ENCODE measurements at regions not wholly inside any gene's neighbourhood (a gene's known extent, or its start where the extent isn't known, plus 50 kb on each side); places are given as distances from the start of the nearest gene placed in this dataset.

DNA sequence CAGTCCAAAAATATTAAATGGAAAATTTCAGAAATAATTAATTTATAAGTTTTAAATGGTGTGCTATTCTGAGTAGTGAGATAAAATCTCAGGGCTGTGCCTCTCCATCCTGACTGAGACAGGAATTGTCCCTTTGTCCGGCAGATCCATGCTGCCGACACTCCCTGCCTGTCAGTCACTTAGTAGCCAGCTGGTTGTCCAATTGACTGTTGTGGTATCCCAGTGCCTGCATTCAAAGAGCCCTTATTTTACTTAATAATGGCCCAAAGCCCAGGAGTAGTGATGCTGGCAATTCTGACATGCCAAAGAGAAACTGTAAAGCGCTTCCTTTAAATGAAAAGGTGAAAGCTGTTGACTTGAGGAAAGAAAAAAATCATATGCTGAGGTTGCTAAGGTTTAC lies 157.5 kb downstream of the ENC1 start:
- Histone ChIP-seq H3F3A (replicated peaks; ENCODE audit: low read depth) (no peaks in the 10 kb centered on the region), H3K9me2 (ENCODE audit: insufficient read depth) (no peaks in the 10 kb centered on the region), H3K79me2 (replicated peaks; ENCODE audit: insufficient read depth) (no peaks in the 10 kb centered on the region), H4K20me1 (replicated peaks; ENCODE audit: insufficient read depth) (no peaks in the 10 kb centered on the region), H3K4me2 (no peak overlapping the region), H3K27me3 (ENCODE audit: insufficient read depth) (no peaks in the 10 kb centered on the region), H3K4me3 (no peak overlapping the region), H3K36me3 (ENCODE audit: insufficient read depth) (no peaks in the 10 kb centered on the region), H3K4me1 (ENCODE audit: insufficient read depth) (peaks cover 38% of the 10 kb centered on the region), H2AFZ (no peak overlapping the region), H3K27ac (ENCODE audit: low read depth) (no peak overlapping the region)
- no peaks in the 10 kb centered on the region for H3K36me3 Mint-ChIP-seq (ENCODE audit: low read depth)
- no peak overlapping the region; the same call in 1 of the 2 replicates for H3K27ac Mint-ChIP-seq
- peaks cover 29% of the 10 kb centered on the region for H3K4me1 Mint-ChIP-seq
- ATAC-seq (peak; percentile 94), DNase-seq (ENCODE audit: low spot score) (peak; percentile 59)
- H3K9me3 Mint-ChIP-seq = no peaks in the 10 kb centered on the region
- no peaks in the 10 kb centered on the region for H3K27me3 Mint-ChIP-seq (ENCODE audit: insufficient read depth, low read depth, poor library complexity)
- H3K4me3 Mint-ChIP-seq = no peak overlapping the region
- no peak for TF ChIP-seq ZNF114 (CRISPR knock-in tag; IDR thresholded peaks at IDR 0.05)
- TF ChIP-seq, protein P1, sequence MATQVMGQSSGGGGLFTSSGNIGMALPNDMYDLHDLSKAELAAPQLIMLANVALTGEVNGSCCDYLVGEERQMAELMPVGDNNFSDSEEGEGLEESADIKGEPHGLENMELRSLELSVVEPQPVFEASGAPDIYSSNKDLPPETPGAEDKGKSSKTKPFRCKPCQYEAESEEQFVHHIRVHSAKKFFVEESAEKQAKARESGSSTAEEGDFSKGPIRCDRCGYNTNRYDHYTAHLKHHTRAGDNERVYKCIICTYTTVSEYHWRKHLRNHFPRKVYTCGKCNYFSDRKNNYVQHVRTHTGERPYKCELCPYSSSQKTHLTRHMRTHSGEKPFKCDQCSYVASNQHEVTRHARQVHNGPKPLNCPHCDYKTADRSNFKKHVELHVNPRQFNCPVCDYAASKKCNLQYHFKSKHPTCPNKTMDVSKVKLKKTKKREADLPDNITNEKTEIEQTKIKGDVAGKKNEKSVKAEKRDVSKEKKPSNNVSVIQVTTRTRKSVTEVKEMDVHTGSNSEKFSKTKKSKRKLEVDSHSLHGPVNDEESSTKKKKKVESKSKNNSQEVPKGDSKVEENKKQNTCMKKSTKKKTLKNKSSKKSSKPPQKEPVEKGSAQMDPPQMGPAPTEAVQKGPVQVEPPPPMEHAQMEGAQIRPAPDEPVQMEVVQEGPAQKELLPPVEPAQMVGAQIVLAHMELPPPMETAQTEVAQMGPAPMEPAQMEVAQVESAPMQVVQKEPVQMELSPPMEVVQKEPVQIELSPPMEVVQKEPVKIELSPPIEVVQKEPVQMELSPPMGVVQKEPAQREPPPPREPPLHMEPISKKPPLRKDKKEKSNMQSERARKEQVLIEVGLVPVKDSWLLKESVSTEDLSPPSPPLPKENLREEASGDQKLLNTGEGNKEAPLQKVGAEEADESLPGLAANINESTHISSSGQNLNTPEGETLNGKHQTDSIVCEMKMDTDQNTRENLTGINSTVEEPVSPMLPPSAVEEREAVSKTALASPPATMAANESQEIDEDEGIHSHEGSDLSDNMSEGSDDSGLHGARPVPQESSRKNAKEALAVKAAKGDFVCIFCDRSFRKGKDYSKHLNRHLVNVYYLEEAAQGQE (IDR thresholded peaks at IDR 0.05; ENCODE audit: unreplicated experiment) = no peak
- TF ChIP-seq, protein P2, sequence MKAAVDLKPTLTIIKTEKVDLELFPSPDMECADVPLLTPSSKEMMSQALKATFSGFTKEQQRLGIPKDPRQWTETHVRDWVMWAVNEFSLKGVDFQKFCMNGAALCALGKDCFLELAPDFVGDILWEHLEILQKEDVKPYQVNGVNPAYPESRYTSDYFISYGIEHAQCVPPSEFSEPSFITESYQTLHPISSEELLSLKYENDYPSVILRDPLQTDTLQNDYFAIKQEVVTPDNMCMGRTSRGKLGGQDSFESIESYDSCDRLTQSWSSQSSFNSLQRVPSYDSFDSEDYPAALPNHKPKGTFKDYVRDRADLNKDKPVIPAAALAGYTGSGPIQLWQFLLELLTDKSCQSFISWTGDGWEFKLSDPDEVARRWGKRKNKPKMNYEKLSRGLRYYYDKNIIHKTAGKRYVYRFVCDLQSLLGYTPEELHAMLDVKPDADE (IDR thresholded peaks at IDR 0.05) = no peak
- TF ChIP-seq POLR2AphosphoS5 (IDR thresholded peaks at IDR 0.05; ENCODE audit: low read depth) = no peak
- TF ChIP-seq CREB1 (CRISPR knock-in tag; IDR thresholded peaks at IDR 0.05; ENCODE audit: low read depth) = no peak
- TF ChIP-seq EZH2phosphoT487 (IDR thresholded peaks at IDR 0.05; ENCODE audit: unreplicated experiment) = no peak
- TF ChIP-seq NANOG (IDR thresholded peaks at IDR 0.05; ENCODE audit: borderline replicate concordance) = no peak
- TF ChIP-seq, protein P3, sequence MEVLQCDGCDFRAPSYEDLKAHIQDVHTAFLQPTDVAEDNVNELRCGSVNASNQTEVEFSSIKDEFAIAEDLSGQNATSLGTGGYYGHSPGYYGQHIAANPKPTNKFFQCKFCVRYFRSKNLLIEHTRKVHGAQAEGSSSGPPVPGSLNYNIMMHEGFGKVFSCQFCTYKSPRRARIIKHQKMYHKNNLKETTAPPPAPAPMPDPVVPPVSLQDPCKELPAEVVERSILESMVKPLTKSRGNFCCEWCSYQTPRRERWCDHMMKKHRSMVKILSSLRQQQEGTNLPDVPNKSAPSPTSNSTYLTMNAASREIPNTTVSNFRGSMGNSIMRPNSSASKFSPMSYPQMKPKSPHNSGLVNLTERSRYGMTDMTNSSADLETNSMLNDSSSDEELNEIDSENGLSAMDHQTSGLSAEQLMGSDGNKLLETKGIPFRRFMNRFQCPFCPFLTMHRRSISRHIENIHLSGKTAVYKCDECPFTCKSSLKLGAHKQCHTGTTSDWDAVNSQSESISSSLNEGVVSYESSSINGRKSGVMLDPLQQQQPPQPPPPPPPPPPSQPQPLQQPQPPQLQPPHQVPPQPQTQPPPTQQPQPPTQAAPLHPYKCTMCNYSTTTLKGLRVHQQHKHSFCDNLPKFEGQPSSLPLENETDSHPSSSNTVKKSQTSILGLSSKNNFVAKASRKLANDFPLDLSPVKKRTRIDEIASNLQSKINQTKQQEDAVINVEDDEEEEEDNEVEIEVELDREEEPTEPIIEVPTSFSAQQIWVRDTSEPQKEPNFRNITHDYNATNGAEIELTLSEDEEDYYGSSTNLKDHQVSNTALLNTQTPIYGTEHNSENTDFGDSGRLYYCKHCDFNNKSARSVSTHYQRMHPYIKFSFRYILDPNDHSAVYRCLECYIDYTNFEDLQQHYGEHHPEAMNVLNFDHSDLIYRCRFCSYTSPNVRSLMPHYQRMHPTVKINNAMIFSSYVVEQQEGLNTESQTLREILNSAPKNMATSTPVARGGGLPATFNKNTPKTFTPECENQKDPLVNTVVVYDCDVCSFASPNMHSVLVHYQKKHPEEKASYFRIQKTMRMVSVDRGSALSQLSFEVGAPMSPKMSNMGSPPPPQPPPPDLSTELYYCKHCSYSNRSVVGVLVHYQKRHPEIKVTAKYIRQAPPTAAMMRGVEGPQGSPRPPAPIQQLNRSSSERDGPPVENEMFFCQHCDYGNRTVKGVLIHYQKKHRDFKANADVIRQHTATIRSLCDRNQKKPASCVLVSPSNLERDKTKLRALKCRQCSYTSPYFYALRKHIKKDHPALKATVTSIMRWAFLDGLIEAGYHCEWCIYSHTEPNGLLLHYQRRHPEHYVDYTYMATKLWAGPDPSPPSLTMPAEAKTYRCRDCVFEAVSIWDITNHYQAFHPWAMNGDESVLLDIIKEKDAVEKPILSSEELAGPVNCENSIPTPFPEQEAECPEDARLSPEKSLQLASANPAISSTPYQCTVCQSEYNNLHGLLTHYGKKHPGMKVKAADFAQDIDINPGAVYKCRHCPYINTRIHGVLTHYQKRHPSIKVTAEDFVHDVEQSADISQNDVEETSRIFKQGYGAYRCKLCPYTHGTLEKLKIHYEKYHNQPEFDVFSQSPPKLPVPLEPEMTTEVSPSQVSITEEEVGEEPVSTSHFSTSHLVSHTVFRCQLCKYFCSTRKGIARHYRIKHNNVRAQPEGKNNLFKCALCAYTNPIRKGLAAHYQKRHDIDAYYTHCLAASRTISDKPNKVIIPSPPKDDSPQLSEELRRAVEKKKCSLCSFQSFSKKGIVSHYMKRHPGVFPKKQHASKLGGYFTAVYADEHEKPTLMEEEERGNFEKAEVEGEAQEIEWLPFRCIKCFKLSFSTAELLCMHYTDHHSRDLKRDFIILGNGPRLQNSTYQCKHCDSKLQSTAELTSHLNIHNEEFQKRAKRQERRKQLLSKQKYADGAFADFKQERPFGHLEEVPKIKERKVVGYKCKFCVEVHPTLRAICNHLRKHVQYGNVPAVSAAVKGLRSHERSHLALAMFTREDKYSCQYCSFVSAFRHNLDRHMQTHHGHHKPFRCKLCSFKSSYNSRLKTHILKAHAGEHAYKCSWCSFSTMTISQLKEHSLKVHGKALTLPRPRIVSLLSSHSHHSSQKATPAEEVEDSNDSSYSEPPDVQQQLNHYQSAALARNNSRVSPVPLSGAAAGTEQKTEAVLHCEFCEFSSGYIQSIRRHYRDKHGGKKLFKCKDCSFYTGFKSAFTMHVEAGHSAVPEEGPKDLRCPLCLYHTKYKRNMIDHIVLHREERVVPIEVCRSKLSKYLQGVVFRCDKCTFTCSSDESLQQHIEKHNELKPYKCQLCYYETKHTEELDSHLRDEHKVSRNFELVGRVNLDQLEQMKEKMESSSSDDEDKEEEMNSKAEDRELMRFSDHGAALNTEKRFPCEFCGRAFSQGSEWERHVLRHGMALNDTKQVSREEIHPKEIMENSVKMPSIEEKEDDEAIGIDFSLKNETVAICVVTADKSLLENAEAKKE (CRISPR knock-in tag; IDR thresholded peaks at IDR 0.05) = no peak
- no peak for TF ChIP-seq ZNF331 (CRISPR knock-in tag; IDR thresholded peaks at IDR 0.05; ENCODE audit: low read depth)
- TF ChIP-seq EZH2 (IDR thresholded peaks at IDR 0.05; ENCODE audit: low read depth, unreplicated experiment) = no peak
- TF ChIP-seq, protein P4, sequence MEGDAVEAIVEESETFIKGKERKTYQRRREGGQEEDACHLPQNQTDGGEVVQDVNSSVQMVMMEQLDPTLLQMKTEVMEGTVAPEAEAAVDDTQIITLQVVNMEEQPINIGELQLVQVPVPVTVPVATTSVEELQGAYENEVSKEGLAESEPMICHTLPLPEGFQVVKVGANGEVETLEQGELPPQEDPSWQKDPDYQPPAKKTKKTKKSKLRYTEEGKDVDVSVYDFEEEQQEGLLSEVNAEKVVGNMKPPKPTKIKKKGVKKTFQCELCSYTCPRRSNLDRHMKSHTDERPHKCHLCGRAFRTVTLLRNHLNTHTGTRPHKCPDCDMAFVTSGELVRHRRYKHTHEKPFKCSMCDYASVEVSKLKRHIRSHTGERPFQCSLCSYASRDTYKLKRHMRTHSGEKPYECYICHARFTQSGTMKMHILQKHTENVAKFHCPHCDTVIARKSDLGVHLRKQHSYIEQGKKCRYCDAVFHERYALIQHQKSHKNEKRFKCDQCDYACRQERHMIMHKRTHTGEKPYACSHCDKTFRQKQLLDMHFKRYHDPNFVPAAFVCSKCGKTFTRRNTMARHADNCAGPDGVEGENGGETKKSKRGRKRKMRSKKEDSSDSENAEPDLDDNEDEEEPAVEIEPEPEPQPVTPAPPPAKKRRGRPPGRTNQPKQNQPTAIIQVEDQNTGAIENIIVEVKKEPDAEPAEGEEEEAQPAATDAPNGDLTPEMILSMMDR (conservative IDR thresholded peaks at IDR 0.05; ENCODE audit: low read depth in 2 of 2) = no peak
- TF ChIP-seq JUNB (IDR thresholded peaks at IDR 0.05; ENCODE audit: unreplicated experiment) = no peak
- TF ChIP-seq STAT1 (IDR thresholded peaks at IDR 0.05; ENCODE audit: unreplicated experiment) = no peak

All from GM23338 (cell line).